ENCODE measurements at regions not wholly inside any gene's neighbourhood (a gene's known extent, or its start where the extent isn't known, plus 50 kb on each side); places are given as distances from the start of the nearest gene placed in this dataset.
"Not testable (repeated sequence)": the region's sequence is repeated elsewhere in the genome, so short reads cannot be mapped to it uniquely, and the experiment has no call there.

DNA sequence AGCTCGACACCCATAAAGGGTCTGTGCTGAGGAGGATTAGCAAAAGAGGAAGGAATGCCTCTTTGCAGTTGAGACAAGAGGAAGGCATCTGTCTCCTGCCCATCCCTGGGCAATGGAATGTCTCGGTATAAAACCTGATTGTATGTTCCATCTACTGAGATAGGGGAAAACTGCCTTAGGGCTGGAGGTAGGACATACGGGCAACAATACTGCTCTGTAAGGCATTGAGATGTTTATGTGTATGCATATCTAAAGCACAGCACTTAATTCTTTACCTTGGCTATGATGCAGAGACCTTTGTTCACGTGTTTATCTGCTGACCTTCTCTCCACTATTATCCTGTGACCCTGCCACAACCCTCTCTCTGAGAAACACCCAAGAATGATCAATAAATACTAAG, 210.7 kb downstream of the POTED start:
- not testable (repeated sequence) for DNase-seq (ENCODE audit: low read depth in 2 of 2)

DNA sequence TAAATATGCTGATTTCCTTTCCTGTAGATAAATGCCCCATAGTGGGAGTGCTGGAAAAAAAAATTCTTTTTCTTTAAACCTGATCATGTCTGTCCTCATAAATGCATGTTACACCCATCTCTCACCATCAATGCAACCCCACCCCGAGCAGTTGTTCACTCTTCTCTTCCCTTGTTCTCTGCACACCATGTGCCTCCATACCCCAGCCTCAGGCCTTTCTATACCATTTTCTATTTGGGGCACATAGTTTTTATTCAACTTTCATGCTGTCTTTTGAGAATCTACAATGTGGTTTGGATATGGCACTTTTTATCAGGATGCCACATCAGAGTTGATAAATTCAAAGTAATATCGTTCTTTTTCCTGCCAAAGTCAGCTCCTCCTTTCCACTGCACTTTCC, 202.6 kb downstream of the POTED start:
- DNase-seq (ENCODE audit: low read depth in 2 of 2): not testable (repeated sequence)

DNA sequence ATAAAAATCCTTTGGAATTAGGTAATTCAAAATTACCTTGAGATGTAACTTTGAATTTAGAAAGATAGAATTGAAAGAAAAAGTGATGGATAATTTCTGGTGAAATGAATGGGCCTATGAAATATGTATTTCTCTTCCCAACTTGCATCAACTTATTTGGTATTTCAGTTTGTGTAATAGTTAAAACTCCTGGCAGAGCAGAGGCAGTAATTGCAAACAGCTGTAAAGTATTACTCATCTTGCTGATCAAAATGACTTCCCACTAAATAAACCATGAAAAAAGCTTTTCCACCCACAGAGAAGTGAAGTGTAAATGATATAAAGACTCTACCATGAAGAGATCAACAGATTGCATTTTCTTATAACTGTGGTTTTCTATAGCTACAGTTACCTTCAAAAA, 201.0 kb downstream of the POTED start:
- DNase-seq (ENCODE audit: low read depth in 2 of 2): not testable (repeated sequence)

DNA sequence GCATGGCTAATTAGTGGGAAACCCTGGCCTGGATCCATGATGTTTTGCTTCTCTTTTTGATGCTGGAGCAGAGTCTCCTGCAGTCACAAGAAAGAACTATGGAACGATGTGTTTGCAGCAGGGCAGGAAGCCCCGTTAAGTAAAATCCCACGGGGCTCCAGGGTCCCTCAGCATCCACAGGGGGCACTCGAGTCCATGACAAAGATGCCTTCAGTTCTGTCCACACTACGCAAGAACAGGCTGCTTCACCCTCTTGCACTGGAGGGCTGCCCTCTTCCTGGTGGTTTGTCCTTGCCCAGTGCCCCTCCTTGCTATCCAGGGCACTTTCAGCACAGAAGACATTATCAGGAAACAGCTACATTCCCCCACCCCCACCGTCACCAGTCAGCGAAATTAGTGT, 196.9 kb downstream of the POTED start:
- not testable (repeated sequence) for DNase-seq (ENCODE audit: low read depth in 2 of 2)

DNA sequence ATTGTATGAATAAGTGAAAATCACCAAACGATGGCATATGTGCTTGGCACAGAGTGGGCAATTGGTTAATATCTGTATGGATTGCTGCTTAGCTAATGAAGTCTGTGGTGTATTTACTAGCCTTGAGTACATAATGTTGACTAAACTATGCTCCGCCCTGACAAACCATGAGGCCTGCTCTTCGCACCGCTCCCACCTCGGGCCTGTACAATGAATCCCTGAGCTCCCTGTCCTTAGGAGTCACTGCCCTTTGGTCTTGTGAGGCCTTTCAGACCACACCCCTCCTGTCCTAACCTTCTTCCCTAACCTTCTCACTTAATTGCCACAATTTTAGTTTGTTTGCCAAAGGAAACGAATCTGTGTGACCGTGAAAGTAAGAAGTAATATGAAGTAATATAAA, 193.2 kb downstream of the POTED start:
- not testable (repeated sequence) for DNase-seq (ENCODE audit: low read depth in 2 of 2)
